Fibroblast of lung (primary cell): ENCODE measurements at regions not wholly inside any gene's neighbourhood (a gene's known extent, or its start where the extent isn't known, plus 50 kb on each side); places are given as distances from the start of the nearest gene placed in this dataset.

Experiments
- CTCF ChIP-seq, 2 donors: IDR thresholded peaks in 1 of 2; conservative IDR thresholded peaks in 1 of 2; 1 replicate in 1 of 2; 2 replicates in 1 of 2; pipeline ENCODE4 v1.5.1; 2011 to 2012; ENCODE audit warnings: low read length in 2 of 2, control low read depth in 1 of 2, inconsistent platforms in 1 of 2, low read depth in 1 of 2, mild to moderate bottlenecking in 1 of 2
- EZH2 ChIP-seq: IDR thresholded peaks from 2 replicates; pipeline ENCODE4 v1.5.1; 2012; ENCODE audit warnings: low read length, control low read depth, mild to moderate bottlenecking; ENCODE audit errors: missing control alignments

GRCh38 chr6:105746509-105746908 is 339.6 kb upstream of the PRDM1 start:
- TF ChIP-seq CTCF (conservative IDR thresholded peaks at IDR 0.05 in 1 of 2, IDR thresholded peaks at IDR 0.05 in 1 of 2; ENCODE audit: low read depth in 1 of 2, low read length in 2 of 2) = no peak
- no peak for TF ChIP-seq EZH2
